NCI-H1417 treated with DMSO at 0.1 percent for 48 hours (cell line): ENCODE measurements at regions not wholly inside any gene's neighbourhood (a gene's known extent, or its start where the extent isn't known, plus 50 kb on each side); places are given as distances from the start of the nearest gene placed in this dataset.
"Not testable (repeated sequence)": the region's sequence is repeated elsewhere in the genome, so short reads cannot be mapped to it uniquely, and the experiment has no call there.

ENCODE experiments used
- DNase-seq: peaks from one replicate; lab custom pipeline; 2025; lab: John Stamatoyannopoulos, UW

DNA sequence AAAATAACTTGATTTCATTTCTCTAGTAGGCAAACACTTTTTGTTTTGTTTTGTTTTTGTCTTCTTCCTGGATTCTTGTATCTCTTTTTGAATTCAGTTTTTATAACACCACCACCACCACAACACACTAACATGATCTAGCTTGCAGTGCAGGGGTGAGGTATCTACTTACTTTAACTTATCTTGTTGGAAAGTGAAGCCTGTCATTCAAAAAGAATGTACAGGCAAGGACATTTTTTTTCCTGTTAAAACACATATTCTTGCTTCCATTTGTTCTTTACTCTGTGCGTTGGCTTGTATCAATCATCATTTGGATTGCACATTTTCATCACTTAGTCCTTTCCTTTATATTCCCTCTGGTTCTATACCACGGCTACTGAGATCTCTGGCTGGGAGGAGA lies 824.2 kb downstream of the PLCL1 start:
- DNase-seq, result no peak

DNA sequence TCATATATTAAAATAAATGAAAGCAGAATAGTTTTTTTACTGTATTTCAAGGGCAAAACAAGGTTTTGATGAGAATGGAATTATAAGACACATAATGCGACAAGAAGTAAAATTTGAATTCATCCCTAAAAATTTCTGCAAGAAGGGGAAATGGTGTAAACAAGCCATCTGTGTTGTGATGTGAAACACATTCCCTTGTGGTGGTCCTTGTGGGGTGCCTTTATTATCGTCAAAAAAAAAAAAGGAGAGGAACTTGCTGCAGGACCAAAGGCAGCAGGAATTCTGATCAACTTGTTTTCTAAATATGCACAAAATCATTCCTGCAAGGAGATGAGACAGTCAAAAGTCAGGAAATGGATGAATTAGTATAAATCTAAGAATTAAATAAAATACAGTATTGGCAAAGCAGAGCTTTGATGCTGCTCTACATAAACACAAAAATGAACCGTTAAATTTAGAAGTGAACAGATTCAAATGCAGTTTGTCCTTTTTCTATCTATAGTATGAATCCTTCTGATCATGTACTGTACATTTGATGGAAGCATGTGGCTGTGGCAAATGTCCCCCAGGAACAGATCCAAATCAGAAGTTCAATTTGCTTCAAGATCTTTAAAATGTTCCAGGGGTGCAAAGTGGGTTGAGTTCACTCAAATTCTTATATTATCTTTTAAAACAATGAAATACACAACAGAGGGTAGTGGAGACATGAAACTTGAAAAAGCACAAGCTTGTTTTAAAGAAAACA lies 818.8 kb downstream of the PLCL1 start:
- DNase-seq, result no peak

DNA sequence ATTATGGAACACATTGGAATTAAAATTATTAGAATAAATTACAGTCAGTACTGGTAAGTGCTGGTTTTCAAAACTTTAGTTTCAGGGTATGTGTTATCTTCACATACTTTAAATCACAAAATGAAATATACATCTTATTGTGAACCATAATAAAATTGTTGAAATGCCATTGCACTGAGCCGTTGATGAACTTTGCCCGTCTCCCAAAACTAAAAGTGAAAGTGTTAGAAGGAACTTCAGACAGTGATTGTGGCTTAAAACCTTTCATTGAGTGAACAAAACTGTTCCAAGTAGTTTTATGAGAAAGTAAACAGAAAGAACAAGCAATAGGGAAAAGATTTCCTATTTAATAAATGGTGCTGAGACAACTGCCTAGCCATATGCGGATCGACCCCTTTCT lies 811.6 kb downstream of the PLCL1 start:
- no peak for DNase-seq

DNA sequence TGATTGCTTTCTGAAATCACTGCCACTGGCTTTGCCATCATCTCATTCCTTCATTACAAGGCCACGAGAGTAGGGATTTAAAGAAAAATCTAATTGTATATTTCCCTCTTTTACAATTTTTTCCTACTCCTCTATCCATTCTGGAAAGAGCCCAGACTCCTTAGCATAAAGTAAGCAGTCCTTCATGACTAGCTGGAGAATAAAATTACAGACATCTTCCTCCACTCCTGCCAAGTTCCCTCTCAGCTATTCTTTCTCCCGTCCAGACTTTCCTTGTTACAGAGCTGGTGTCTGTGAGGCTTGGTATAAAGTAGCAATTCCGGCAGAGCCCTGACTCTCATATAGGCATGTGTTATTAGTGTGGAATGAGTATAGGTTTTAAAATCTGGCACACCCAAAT lies 806.8 kb downstream of the PLCL1 start:
- DNase-seq, result no peak

DNA sequence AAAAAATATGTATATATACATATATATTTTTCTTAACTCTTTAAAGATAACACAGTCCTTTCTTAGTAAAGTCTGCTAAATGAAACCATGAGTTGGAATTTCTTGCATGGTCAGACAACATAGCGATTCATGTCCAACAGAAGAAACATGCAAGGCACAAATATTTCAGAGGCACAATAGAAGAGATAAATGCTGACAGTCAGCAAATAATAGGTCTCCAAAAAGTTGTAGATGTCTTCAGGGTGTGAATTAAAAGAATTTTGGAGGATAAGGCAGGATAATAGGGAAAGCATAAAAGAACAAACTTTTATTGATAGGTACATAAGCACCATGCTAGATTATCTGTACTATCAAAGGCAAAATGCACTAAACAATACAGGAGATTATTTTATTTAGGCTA lies 800.2 kb downstream of the PLCL1 start:
- no peak for DNase-seq

DNA sequence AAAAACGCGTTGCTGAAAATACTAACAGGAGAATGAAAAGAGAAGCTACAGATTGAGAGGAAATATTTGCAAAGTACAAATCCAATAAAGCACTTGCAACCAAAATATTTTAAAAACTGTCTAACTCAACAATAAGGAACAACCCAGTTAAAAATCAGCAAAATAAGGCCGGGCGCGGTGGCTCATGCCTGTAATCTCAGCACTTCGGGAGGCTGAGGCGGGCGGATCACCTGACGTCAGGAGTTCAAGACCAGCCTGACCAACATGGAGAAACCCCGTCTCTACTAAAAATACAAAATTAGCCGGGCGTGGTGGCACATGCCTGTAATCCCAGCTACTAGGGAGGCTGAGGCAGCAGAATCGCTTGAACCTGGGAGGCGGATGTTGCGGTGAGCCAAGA lies 798.6 kb downstream of the PLCL1 start:
- DNase-seq, result not testable (repeated sequence)

DNA sequence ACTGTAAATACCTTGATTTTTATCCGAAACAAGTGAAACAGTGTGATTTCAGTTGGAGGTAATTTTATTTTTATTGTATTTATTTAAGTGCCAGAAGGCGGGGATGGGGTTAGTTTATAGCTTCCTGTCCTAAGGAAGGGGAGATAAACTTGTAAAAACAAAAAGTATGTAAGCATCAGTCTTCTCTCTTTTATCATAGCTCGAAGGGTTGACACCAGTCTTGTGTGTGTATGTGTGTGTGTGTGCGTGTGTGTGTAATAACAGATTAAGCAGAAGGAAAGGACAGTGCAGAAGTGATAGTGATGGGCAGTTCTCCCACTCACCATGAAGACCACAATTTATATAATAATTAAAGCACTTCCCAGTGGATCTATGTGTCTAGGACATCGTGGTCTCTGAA lies 793.3 kb downstream of the PLCL1 start:
- no peak for DNase-seq

DNA sequence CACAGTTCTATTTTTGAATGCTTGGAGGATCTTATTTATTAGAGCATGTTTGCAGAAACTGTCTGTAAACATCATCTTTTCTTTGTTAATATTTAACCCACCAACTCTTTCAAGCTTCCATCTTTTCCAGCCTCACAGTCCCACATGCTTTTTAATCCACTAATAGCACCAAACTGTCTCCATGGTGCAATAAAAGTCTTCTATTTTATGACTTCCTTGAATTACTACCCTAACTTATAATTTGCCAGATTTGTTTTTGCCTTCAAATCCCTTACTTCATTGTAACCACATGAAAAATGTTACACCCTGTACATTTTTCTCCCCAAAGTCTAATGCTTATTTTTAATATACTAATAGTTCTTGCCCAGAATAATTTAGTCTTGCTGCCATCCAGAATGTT lies 792.6 kb downstream of the PLCL1 start:
- no peak for DNase-seq

DNA sequence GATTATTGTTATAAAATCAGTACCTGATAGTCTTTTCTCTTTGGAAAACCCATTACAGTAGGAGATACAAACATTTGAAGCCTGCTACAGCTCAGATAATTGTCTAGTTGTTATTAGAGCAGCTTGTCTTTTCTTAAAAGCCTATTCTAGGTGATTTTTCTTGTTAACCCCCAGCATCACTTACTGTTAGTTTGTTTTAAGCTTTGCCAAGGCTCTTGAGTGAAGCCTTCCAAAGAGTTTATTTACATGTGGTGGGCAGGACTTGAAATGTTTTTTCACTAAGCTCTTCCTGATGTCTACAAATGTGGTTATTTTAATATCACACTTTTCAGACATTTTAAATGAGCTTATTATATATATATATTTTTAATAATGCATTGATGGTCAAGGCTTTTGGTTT lies 791.3 kb downstream of the PLCL1 start:
- DNase-seq, result no peak

DNA sequence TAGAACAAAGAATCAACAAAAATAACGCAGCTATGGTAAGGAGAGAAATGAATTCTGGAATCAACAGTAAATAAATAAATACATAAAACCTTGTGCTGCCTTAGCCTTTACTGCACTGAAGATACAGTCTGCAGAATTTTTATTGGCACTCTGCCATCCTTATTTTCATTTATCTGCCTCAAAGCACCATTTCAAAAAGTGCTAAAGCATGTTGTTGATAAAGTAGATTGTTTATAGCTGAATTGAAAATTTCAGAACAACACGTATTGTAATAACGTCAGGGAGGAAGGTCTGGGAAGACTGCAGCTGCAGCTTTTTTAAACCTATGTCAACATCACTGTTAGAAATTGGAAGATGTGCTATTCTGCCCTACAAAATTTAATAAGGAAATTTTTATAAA lies 787.2 kb downstream of the PLCL1 start:
- DNase-seq, result no peak

DNA sequence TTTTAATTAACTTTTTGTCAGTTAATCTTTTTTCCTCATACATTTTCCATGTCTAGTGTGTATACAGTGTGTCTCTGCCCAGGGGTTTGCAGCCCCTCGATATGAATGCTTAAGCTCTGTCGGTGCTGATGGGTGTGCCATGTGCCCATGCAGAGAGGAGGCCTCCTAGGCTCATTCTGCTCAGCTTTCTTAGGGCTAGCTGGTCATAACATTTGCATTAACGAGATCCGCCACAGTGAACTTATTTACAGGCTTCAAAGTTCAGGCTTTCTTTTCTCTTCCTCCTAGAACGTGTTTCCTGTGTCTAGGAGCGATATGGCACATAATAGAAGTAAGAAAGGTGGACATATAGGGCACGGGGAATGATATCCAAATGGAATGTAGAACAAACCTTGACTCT lies 783.3 kb downstream of the PLCL1 start:
- no peak for DNase-seq

DNA sequence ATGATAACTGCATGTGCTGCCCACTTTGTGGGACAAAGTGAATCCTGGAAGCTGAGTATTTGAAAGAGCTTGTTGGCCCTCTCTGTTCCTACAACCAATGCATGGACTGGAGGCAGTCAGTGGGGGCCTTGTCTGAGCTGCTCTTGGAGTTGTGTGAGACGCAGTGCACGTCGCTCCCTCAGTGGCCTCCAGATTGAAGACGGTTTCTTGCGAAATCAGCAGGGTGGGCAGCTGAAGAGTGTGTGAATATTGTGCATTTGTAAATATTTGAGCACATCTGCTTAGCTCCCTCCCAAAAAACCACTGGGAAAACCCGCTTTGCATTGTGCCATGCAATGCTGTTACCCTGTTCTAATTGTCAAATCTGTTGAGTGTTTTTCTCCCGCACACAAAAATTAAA lies 782.8 kb downstream of the PLCL1 start:
- no peak for DNase-seq

DNA sequence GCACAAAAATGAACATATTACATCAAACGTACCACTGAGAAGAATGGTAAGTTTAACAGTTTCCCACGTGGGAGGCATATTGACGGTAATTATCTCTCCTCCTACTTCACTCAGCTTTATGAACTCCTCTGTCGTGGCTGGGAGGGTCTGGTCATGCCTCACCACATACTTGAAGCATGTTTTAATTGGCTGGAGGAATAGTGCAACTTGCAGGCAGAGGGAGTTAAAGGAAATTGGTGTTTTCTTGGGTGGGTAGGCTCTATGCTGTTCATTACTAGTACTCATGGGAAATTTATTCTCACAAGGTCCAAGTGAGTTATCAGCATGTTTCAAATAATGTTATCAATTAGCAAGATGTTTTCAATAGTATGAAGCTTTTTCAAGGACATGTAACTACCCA lies 767.0 kb downstream of the PLCL1 start:
- no peak for DNase-seq

DNA sequence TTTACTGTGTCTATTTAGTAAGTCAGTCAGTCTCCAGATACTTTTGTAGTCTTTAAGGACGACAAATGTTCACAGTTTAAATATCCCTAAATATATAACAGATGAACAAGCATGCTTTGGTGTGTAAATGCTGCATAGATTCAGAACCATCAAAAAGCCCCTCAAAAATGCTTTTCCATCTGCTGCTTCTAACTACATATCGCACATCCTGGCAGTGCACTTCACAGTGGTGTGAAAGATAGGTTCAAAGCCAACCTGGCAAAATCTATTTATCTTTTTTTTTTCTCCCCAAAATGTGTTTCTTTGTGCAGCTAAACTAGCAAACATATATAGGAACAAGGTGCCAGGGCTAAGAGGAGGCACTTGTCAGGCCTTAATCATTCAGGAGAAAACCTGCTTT lies 753.8 kb downstream of the PLCL1 start:
- DNase-seq, result no peak

DNA sequence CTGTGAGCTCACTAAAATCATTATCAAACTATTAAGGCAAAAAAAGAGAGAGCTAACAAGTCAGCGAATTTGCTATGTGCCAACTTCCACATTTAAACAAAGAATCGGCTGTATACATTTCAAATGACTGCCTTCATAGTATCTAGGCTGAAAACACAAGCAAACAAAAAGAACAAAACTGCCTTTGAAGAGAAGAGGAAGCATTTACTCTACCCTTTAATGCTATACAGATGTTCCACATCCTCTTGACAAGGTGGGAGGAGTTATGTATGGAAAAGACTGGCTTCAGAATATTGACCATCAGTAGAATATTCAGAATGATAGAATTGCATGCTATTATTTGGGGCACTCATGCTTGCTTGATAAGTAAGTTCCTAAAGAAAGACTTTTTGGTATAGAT lies 741.7 kb downstream of the PLCL1 start:
- DNase-seq, result peak; percentile 1

DNA sequence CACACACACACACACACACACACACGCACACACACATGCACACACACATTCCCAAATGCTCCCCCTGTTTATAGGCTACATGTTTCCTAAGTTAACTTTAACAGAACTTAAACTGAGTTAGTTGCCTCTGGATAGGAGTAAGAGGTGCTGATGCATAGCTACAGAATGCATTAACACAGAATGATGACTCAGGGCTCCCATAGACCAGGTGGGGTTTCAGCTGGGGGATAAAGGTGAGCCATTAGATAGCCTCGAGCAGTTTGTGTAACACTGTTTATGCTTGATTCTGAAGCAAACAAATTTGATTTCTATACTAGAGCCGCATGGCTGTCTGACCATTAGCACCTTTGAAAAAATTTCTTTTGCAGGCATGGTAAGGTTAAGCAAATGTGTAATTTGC lies 741.0 kb downstream of the PLCL1 start:
- no peak for DNase-seq

DNA sequence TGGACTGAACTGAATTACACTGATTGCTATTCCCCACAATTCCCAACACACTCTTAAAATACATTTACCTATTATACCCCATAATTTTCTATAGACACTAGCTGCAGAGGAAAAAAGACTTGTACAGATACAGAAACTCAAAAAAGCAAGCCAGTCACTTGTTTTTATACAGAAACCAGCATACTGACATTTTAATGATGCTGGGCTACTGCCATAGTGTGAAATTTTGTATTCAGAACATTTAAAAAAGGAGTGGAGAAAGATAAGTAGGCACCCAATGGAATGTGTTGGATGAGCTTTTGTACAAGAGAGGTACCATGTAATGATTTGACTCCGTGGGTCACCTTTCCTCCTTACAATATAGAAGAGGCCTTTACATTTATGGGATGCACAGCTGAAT lies 740.1 kb downstream of the PLCL1 start:
- DNase-seq, result no peak

DNA sequence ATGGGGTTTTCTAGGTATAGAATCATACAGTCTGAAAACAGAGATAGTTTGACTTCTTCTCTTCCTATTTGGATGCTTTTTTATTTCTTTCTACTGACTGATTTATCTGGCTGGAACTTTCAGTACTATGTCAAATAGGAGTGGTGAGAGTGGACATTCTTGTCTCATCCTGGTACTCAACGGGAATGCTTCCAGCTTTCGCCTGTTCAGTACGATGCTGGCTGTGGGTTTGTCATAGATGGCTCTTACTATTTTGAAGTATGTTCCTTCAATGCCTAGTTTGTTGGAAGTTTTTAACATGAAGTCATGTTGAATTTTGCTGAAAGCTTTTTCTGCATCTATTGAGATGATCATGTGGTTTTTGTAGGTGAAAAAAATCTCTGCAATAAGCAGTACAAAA lies 730.4 kb downstream of the PLCL1 start:
- no peak for DNase-seq

DNA sequence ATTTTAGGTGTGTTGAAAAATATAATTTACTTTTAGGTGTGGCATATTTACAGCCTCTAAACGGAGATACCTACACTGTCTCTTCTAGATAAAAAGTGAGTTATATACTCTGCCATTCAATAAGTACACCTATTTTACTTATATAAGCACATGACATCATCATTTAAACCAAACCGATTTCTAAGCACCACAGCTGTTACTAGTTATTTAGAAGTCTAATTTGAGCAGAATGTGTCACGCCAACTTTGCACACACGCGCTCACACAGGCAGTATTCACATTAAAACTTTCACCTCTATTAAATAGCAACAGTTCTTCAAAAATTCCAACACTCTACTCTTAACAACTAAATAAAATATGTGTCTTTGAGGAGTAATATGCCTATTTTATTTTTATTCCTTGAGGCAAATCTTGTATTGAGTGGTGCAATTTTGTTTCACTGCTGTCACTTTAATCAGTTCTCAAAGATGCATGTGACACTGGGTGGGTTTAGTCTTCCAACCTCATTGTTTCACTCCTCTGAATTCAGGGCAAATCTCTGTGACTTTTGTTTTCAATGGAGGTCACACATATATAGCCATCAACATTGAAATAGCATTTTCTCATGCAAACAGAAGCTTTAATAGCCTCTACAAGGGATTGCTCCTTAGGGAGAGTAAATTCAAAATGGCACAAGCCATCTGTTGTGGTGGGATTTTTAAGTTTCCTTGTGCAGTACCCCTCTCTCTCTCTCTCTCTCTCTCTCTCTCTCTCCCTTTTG lies 721.0 kb downstream of the PLCL1 start:
- no peak for DNase-seq

DNA sequence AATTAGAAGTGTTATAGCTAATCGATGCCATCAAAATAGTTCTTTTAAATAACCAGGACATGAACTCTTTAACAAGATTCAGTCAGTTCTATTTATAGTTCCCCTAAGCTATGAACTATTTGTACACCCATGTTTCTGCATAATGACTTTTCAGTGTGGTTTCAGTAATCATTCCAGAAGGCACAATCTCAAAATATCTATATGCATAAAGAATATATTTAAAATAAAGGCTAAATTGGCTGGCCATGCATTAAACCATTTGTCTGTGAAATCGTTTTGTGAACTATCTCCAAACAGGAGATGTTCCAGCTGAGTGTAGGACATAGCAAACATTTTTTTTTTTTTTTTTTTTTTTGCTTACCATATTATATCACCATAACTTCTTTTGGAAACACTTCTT lies 719.3 kb downstream of the PLCL1 start:
- DNase-seq, result no peak

DNA sequence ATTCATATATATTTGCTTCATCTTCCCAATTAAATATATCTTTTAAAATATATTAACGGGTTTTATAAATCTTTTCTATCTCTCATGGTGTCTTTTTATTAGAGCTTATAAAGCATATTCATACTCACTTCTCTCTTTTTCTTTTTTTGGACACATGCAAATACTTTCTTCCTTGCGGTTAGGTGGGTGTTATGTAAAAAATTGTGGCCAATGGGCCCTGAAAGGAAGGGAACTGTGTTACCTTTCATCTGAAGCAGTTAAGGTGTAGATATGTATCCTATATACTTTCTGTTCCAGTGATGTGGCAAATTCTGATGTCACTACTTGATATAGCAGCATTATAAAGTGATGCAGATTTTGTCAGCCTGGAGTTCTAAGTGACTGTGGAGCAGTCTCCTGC lies 714.5 kb downstream of the PLCL1 start:
- DNase-seq, result no peak

DNA sequence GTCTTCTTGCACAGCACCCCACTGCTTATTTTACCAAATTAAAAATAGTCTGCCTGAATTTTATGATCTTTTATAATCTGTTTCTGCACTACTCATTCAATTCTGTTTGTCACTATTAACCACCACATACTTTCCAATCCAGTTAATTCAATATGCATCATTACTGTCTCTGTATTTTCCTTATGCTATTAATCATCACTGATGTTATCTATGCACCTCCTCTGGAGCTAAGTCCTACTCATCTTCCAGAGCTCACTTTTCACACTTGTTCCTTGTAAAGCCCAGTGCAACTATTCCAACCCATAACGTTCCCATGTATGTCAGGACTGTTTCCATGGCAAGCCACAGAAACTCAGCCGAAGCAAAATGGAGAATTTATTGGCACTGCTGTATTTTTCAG lies 713.6 kb downstream of the PLCL1 start:
- no peak for DNase-seq

DNA sequence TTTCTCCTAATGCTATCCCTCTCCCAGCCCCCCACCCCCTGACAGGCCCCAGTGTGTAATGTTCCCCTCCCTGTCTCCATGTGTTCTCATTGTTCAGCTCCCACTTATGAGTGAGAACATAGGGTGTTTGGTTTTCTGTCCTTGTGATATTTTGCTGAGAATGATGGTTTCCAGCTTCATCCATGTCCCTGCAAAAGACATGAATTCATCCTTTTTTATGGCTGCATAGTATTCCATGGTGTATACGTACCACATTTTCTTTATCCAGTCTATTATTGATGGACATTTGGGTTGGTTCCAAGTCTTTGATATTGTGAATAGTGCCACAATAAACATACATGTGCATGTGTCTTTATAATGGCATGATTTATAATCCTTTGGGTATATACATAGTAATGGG lies 704.2 kb downstream of the PLCL1 start:
- DNase-seq, result not testable (repeated sequence)

DNA sequence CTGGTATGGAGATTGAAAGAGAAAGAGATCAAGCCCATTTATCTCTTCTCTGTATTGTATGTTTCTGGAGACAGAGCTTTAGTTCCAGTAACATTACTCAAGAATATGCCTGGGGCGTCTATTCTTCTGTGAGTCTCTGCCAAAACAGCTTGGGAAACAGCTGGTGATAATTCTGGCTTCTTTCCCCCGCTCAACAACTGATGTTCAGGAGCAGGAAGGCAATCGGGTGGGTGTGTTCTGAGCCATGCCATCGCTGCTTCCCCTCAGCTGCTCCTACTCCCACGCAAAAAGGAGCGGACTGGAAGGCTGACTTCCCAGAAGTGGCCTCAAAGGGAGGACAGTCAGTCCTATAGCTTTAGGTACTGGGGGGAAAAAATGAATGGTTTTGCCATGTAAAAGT lies 695.1 kb downstream of the PLCL1 start:
- DNase-seq, result no peak
